ENCODE measurements at regions not wholly inside any gene's neighbourhood (a gene's known extent, or its start where the extent isn't known, plus 50 kb on each side); places are given as distances from the start of the nearest gene placed in this dataset.

GRCh38 chr5:38094889-38095288, 163.5 kb upstream of the EGFLAM start:
- no peak for DNase-seq

GRCh38 chr5:38093855-38094254, 164.5 kb upstream of the EGFLAM start:
- DNase-seq: no peak

- no peak for DNase-seq
These were observed 171.6 kb upstream of the EGFLAM start for GRCh38 chr5:38086777-38087176.

- no peak for DNase-seq
These were observed 178.5 kb upstream of the EGFLAM start for GRCh38 chr5:38079620-38080402.

GRCh38 chr5:38078161-38078560, 180.2 kb upstream of the EGFLAM start:
- DNase-seq: no peak

GRCh38 chr5:38077652-38078051, 180.7 kb upstream of the EGFLAM start:
- DNase-seq: no peak

- no peak for DNase-seq
These were observed 186.3 kb upstream of the EGFLAM start for GRCh38 chr5:38071831-38072694.

GRCh38 chr5:38070304-38070950, 187.9 kb upstream of the EGFLAM start:
- no peak for DNase-seq

- DNase-seq: no peak
These were observed 189.0 kb upstream of the EGFLAM start for GRCh38 chr5:38069360-38069759.

GRCh38 chr5:38060354-38060753, 198.0 kb upstream of the EGFLAM start:
- DNase-seq: no peak

GRCh38 chr5:38059876-38060275, 198.5 kb upstream of the EGFLAM start:
- DNase-seq: no peak

- no peak for DNase-seq
These were observed 206.4 kb upstream of the EGFLAM start for GRCh38 chr5:38051711-38052511.

- DNase-seq: no peak
These were observed 208.6 kb upstream of the GDNF start for GRCh38 chr5:38048400-38048799.

- DNase-seq: no peak
These were observed 206.3 kb upstream of the GDNF start for GRCh38 chr5:38046103-38046502.

GRCh38 chr5:38045446-38045845, 205.6 kb upstream of the GDNF start:
- DNase-seq: no peak

- DNase-seq: no peak
These were observed 200.0 kb upstream of the GDNF start for GRCh38 chr5:38039826-38040225.

GRCh38 chr5:38039091-38039490, 199.2 kb upstream of the GDNF start:
- no peak for DNase-seq

GRCh38 chr5:38036765-38037164, 196.9 kb upstream of the GDNF start:
- no peak for DNase-seq

GRCh38 chr5:38032149-38032548, 192.3 kb upstream of the GDNF start:
- no peak for DNase-seq

- DNase-seq: no peak
These were observed 191.5 kb upstream of the GDNF start for GRCh38 chr5:38031304-38031703.

- DNase-seq: no peak
These were observed 189.7 kb upstream of the GDNF start for GRCh38 chr5:38029397-38030065.

GRCh38 chr5:38023799-38024198, 184.0 kb upstream of the GDNF start:
- DNase-seq: no peak

All from activated CD4-positive, alpha-beta T cell treated with anti-CD3 and anti-CD28 coated beads, Interleukin-2, amount 50 U/mL, for 16 hours (primary cell).